HEK293 (cell line): ENCODE measurements at regions not wholly inside any gene's neighbourhood (a gene's known extent, or its start where the extent isn't known, plus 50 kb on each side); places are given as distances from the start of the nearest gene placed in this dataset.
"Not testable (repeated sequence)": the region's sequence is repeated elsewhere in the genome, so short reads cannot be mapped to it uniquely, and the experiment has no call there.

Experiments
- CTCF ChIA-PET: fragments of 350-600 bp; formaldehyde crosslinking; extraction: SDS; loops from one replicate; lab custom pipeline; 2021; ENCODE audit warnings: antibody characterized with exemption; lab: Yijun Ruan, JAX
- POLR2A ChIA-PET: fragments of 300-600 bp; formaldehyde crosslinking; extraction: SDS; loops from one replicate; lab custom pipeline; 2020; ENCODE audit warnings: antibody characterized with exemption, inconsistent platforms; lab: Yijun Ruan, JAX
- H3K27ac ChIP-seq: fragments of 200-500 bp; sonication (Bioruptor generic); 2 replicates; pipeline ENCODE4 v1.5.1; 2014; ENCODE audit warnings: low read depth, low read length, control low read depth, inconsistent platforms; ENCODE audit errors: extremely low read depth
- H3K36me3 ChIP-seq, 2 experiments: fragments of 200-500 bp in 1 of 2; sonication (Bioruptor generic) in 1 of 2; 1 replicate in 1 of 2; 2 replicates in 1 of 2; pipeline ENCODE4 v1.5.1; 2014 to 2017; ENCODE audit warnings: inconsistent platforms in 2 of 2, low read length in 2 of 2; ENCODE audit not compliant: control insufficient read depth in 2 of 2, insufficient read depth in 1 of 2
- H3K4me1 ChIP-seq: fragments of 200-500 bp; sonication (Bioruptor generic); 2 replicates; pipeline ENCODE4 v1.5.1; 2014; ENCODE audit warnings: mild to moderate bottlenecking, low read length, inconsistent platforms; ENCODE audit not compliant: control insufficient read depth, insufficient read depth
- H3K4me3 ChIP-seq: 2 replicates; pipeline ENCODE4 v1.5.1; 2011; ENCODE audit warnings: low read depth, mild to moderate bottlenecking, control low read depth, low read length, moderate library complexity
- H3K9me3 ChIP-seq: fragments of 200-500 bp; sonication (Bioruptor generic); 2 replicates; pipeline ENCODE4 v1.5.1; 2014; ENCODE audit warnings: low read depth, low read length, inconsistent platforms; ENCODE audit not compliant: control insufficient read depth, insufficient read depth
- BCL11B ChIP-seq: fragments of 450-650 bp; formaldehyde crosslinking; IDR thresholded peaks from 2 replicates; pipeline ENCODE4 v1.5.1; 2016; ENCODE audit warnings: low read depth, missing biosample characterization, missing genetic modification characterization
- GLI2 ChIP-seq: fragments of 450-650 bp; formaldehyde crosslinking; IDR thresholded peaks from 2 replicates; pipeline ENCODE4; 2017; ENCODE audit warnings: missing biosample characterization, missing genetic modification characterization, low read depth, borderline replicate concordance
- SCRT1 ChIP-seq: fragments of 450-650 bp; formaldehyde crosslinking; IDR thresholded peaks from 2 replicates; pipeline ENCODE4 v1.5.1; 2016; ENCODE audit warnings: missing biosample characterization, missing genetic modification characterization, borderline replicate concordance
- SETDB1 ChIP-seq: IDR thresholded peaks from one replicate; pipeline ENCODE4 v1.6.1; 2017; ENCODE audit warnings: mild to moderate bottlenecking, low read length, moderate library complexity, mixed read lengths; ENCODE audit not compliant: insufficient read length
- TCF7L2 ChIP-seq: IDR thresholded peaks from 2 replicates; pipeline ENCODE4 v1.6.1; 2011; ENCODE audit warnings: low read depth, mild to moderate bottlenecking, inconsistent platforms, low read length, moderate library complexity, borderline replicate concordance
- TRIM28 ChIP-seq: IDR thresholded peaks from 2 replicates; pipeline ENCODE4 v1.6.1; 2011; ENCODE audit warnings: low read length, control low read depth, borderline replicate concordance
- ZBTB48 ChIP-seq: fragments of 450-650 bp; formaldehyde crosslinking; IDR thresholded peaks from 2 replicates; pipeline ENCODE4 v1.5.1; 2016; ENCODE audit warnings: missing biosample characterization, missing genetic modification characterization
- ZBTB49 ChIP-seq: fragments of 450-650 bp; formaldehyde crosslinking; IDR thresholded peaks from 2 replicates; pipeline ENCODE4 v1.5.1; 2016; ENCODE audit warnings: missing biosample characterization, missing genetic modification characterization, low read depth
- ZNF211 ChIP-seq: fragments of 450-650 bp; formaldehyde crosslinking; IDR thresholded peaks from 2 replicates; pipeline ENCODE4 v1.5.1; 2016; ENCODE audit warnings: low read depth, missing biosample characterization, missing genetic modification characterization
- ZNF223 ChIP-seq: fragments of 450-650 bp; formaldehyde crosslinking; IDR thresholded peaks from 2 replicates; pipeline ENCODE4 v1.5.1; 2016; ENCODE audit warnings: missing biosample characterization, missing genetic modification characterization
- ZNF23 ChIP-seq: fragments of 450-650 bp; formaldehyde crosslinking; IDR thresholded peaks from 2 replicates; pipeline ENCODE4 v1.5.1; 2016; ENCODE audit warnings: missing biosample characterization, missing genetic modification characterization, borderline replicate concordance
- ZNF274 ChIP-seq, 2 experiments: fragments of 200-500 bp in 1 of 2; fragments of 450-650 bp in 1 of 2; sonication (Bioruptor generic) in 1 of 2; formaldehyde crosslinking in 1 of 2; IDR thresholded peaks; 2 replicates each; pipeline versions ENCODE4 v1.5.1 to v1.6.1; 2014 to 2016; ENCODE audit warnings: borderline replicate concordance in 1 of 2, inconsistent platforms in 1 of 2, low read length in 1 of 2, missing biosample characterization in 1 of 2, missing genetic modification characterization in 1 of 2
- ZNF341 ChIP-seq: fragments of 450-650 bp; formaldehyde crosslinking; IDR thresholded peaks from 2 replicates; pipeline ENCODE4; 2016; ENCODE audit warnings: low read depth, missing biosample characterization, missing genetic modification characterization
- ZNF423 ChIP-seq: fragments of 450-650 bp; formaldehyde crosslinking; IDR thresholded peaks from 2 replicates; pipeline ENCODE4 v1.5.1; 2016; ENCODE audit warnings: missing biosample characterization, missing genetic modification characterization
- ZNF639 ChIP-seq: fragments of 450-650 bp; formaldehyde crosslinking; IDR thresholded peaks from 2 replicates; pipeline ENCODE4 v1.5.1; 2016; ENCODE audit warnings: missing biosample characterization, missing genetic modification characterization
- ZNF654 ChIP-seq: fragments of 450-650 bp; formaldehyde crosslinking; IDR thresholded peaks from 2 replicates; pipeline ENCODE4 v1.5.1; 2016; ENCODE audit warnings: low read depth, missing biosample characterization, missing genetic modification characterization
- ZSCAN16 ChIP-seq: fragments of 450-650 bp; formaldehyde crosslinking; IDR thresholded peaks from 2 replicates; pipeline ENCODE4 v1.5.1; 2016; ENCODE audit warnings: missing biosample characterization, missing genetic modification characterization
- TF ChIP-seq, protein P1 (sequence below): fragments of 450-650 bp; formaldehyde crosslinking; IDR thresholded peaks from 2 replicates; pipeline ENCODE4 v1.5.1; 2016; ENCODE audit warnings: missing biosample characterization, missing genetic modification characterization
- TF ChIP-seq, protein P2 (sequence below): fragments of 450-650 bp; formaldehyde crosslinking; IDR thresholded peaks from 2 replicates; pipeline ENCODE4 v1.5.1; 2017; ENCODE audit warnings: missing biosample characterization, missing genetic modification characterization

DNA sequence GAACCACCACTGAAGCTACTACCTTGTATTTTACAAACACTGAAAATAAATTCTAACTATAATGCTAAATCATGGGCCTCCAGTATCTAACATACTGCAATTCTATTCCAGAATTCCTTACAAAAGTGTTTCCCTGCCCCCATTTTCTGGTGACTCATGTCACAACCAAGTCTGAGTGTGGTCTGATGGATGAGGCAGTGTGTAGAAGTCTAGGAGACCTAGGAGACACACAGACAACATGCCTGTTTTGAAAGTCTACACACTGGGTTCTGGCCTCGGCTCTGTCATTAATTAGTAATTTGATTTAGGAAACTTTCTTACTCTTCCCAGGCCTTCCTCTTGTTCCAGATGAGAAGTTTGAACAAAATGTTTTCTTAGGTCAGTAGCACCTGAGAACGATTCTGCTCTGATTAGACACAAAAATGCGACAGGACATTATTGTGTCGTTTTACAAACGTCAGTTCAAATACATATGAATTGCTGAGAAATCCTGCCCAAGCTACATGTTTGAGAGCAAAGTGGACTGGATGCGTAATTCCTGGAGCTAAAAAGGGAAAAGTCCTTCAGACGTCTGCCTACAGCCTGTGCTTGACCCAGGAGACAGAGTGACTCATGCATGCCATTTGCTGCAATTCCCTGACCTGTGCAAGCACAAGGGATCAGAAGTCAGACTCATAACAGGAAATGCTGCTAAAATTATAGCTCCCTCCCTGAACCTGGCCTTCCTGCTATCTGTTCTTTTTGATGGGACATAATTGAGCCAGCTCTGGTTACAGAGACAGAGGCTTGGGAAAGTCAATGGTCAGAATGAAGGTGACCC lies 494.4 kb downstream of the SOX11 start:
- no peak overlapping the region for H3K27ac ChIP-seq
- no peaks in the 10 kb centered on the region for H3K9me3 ChIP-seq
- TF ChIP-seq ZNF654 (tag by site-specific recombination) (no peak), SETDB1 (peak; percentile 26), TRIM28 (peak; percentile 41; the same call in 1 of the 2 replicates), ZNF23 (tag by site-specific recombination) (no peak)
- no peak overlapping the region for H3K4me3 ChIP-seq
- H3K36me3 ChIP-seq, result no peaks in the 10 kb centered on the region
- POLR2A ChIA-PET, result no interaction called here
- H3K4me1 ChIP-seq, result no peaks in the 10 kb centered on the region
- CTCF ChIA-PET, result no interaction called here

GRCh38 chr2:6196449-6196848 lies 504.3 kb downstream of the SOX11 start:
- H3K27ac ChIP-seq, result no peak overlapping the region
- POLR2A ChIA-PET, result no interaction called here
- H3K36me3 ChIP-seq, result no peaks in the 10 kb centered on the region
- TF ChIP-seq, protein P1, sequence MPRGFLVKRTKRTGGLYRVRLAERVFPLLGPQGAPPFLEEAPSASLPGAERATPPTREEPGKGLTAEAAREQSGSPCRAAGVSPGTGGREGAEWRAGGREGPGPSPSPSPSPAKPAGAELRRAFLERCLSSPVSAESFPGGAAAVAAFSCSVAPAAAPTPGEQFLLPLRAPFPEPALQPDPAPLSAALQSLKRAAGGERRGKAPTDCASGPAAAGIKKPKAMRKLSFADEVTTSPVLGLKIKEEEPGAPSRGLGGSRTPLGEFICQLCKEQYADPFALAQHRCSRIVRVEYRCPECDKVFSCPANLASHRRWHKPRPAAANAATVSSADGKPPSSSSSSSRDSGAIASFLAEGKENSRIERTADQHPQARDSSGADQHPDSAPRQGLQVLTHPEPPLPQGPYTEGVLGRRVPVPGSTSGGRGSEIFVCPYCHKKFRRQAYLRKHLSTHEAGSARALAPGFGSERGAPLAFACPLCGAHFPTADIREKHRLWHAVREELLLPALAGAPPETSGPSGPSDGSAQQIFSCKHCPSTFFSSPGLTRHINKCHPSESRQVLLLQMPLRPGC (tag by site-specific recombination), result no peak
- no peak for TF ChIP-seq ZSCAN16 (tag by site-specific recombination)
- TF ChIP-seq, all 188 proteins: peak for 0
- Histone ChIP-seq H3K9me3 (no peaks in the 10 kb centered on the region), H3K4me1 (no peaks in the 10 kb centered on the region), H3K4me3 (no peak overlapping the region)
- CTCF ChIA-PET, result no interaction called here

GRCh38 chr2:6198370-6198919 lies 506.3 kb downstream of the SOX11 start:
- POLR2A ChIA-PET, H3K4me3 ChIP-seq, H3K4me1 ChIP-seq, CTCF ChIA-PET, H3K27ac ChIP-seq, H3K36me3 ChIP-seq, H3K9me3 ChIP-seq: not testable (repeated sequence)
- TF ChIP-seq SETDB1 (peak; percentile 75), TCF7L2 (0 out of 2 replicates have a peak, but pooled peaks have one; percentile 15)

DNA sequence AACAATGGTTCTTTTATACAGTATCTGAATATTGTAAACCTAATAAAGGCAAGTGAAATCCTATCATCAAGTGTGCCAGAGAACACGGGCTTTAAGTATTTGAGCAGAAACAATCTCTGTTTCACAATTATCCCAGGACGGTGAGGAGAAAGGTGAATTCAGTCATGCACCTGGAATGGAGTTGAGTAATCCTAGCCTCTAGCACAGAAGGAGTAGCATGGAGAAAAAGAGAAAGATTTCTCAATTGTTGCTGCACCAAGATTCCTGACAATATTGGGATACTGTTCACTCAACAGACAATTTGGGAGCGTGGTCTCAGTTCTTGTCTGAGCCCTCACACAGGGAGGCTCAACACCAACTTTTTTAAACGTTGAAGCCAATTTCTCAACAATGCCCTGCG lies 510.6 kb downstream of the SOX11 start:
- Histone ChIP-seq H3K9me3 (no peaks in the 10 kb centered on the region), H3K36me3 (no peaks in the 10 kb centered on the region), H3K4me1 (no peaks in the 10 kb centered on the region), H3K27ac (no peak overlapping the region), H3K4me3 (no peak overlapping the region)
- ChIA-PET CTCF (no interaction called here), POLR2A (no interaction called here)
- TF ChIP-seq ZNF423 (tag by site-specific recombination) (no peak), ZNF211 (tag by site-specific recombination) (no peak), GLI2 (tag by site-specific recombination) (no peak), ZNF223 (tag by site-specific recombination) (no peak), ZNF341 (no peak), ZNF639 (no peak), TRIM28 (no peak), ZBTB49 (tag by site-specific recombination) (no peak), BCL11B (no peak), ZBTB48 (no peak), ZNF274 (IDR thresholded peaks at IDR 0.05; ENCODE audit: low read length) (no peak), ZNF274 (tag by site-specific recombination; IDR thresholded peaks at IDR 0.05; ENCODE audit: borderline replicate concordance) (no peak), SCRT1 (tag by site-specific recombination) (no peak)
- TF ChIP-seq, protein P2, sequence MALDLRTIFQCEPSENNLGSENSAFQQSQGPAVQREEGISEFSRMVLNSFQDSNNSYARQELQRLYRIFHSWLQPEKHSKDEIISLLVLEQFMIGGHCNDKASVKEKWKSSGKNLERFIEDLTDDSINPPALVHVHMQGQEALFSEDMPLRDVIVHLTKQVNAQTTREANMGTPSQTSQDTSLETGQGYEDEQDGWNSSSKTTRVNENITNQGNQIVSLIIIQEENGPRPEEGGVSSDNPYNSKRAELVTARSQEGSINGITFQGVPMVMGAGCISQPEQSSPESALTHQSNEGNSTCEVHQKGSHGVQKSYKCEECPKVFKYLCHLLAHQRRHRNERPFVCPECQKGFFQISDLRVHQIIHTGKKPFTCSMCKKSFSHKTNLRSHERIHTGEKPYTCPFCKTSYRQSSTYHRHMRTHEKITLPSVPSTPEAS (tag by site-specific recombination), result no peak
